HT1080 (cell line): ENCODE measurements at regions not wholly inside any gene's neighbourhood (a gene's known extent, or its start where the extent isn't known, plus 50 kb on each side); places are given as distances from the start of the nearest gene placed in this dataset.
"Not testable (repeated sequence)": the region's sequence is repeated elsewhere in the genome, so short reads cannot be mapped to it uniquely, and the experiment has no call there.

Experiments used
- DNase-seq: peaks from one replicate; pipeline ENCODE4 v3.0.0-alpha.2; 2015; ENCODE audit warnings: low read depth

- DNase-seq: no peak
Measured at GRCh38 chr15:69553686-69554085, 101.1 kb downstream of the RPLP1 start.

- DNase-seq: no peak
Measured at GRCh38 chr15:69554279-69554961, 101.8 kb downstream of the RPLP1 start.

DNA sequence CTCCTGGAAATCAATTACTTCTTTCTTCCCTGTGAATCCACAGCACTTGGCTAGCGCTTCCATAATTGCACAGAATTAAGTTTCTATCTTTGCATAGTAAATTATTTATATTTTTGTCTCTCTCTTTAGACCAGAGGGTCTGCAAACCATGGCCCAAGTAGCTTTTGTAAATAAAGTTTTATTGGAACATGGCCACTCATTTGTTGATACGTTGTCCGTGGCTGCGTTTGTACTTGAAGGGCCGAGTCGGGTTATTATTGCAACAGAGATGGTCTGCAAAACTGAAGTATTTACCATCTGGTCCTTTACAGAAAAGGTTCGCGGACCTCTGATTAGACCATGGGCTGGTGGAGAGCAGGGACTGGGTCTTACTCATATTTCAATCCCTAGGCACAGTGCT, 102.5 kb downstream of the RPLP1 start:
- no peak for DNase-seq

GRCh38 chr15:69556344-69556743, 103.7 kb downstream of the RPLP1 start:
- DNase-seq: no peak

GRCh38 chr15:69557020-69557706, 104.5 kb downstream of the RPLP1 start:
- DNase-seq: peak; percentile 92

- DNase-seq: no peak
Measured at GRCh38 chr15:69557707-69558409, 105.2 kb downstream of the RPLP1 start.

DNA sequence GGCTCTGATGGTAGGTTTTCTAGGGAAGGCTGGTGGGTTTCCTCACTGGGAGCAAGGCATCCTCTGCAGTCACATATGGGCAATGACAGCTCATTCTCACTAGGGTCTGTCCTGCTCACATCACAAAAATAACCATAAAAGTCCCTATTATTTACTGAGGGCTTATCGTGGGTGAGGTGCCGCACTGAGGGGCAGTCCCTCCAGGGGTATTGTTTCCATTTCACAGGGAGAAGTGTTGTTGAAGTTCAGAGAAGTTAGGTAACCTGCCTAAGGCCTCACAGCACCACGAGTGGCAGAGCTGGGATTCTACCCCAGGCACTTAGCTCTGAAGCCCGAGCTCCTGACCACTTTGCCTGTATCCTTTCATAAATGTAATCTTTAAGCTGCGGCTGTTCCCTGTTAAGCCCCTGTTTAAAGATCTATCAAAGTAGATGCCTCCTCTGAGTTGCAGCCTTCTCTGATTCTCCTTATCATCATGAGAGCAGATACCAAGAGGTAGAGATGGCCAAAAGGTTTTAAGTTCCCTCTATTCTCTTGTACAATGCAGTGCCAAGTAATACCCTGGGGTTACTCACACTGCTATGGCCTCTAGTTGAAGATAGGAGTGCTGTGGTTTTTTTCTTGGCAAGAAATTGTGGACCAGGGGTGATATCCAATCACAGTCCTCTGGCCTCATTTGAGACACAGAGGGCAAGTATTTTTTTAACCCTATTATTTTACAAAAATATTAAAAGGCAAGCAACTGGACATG, 107.0 kb downstream of the RPLP1 start:
- DNase-seq: no peak

DNA sequence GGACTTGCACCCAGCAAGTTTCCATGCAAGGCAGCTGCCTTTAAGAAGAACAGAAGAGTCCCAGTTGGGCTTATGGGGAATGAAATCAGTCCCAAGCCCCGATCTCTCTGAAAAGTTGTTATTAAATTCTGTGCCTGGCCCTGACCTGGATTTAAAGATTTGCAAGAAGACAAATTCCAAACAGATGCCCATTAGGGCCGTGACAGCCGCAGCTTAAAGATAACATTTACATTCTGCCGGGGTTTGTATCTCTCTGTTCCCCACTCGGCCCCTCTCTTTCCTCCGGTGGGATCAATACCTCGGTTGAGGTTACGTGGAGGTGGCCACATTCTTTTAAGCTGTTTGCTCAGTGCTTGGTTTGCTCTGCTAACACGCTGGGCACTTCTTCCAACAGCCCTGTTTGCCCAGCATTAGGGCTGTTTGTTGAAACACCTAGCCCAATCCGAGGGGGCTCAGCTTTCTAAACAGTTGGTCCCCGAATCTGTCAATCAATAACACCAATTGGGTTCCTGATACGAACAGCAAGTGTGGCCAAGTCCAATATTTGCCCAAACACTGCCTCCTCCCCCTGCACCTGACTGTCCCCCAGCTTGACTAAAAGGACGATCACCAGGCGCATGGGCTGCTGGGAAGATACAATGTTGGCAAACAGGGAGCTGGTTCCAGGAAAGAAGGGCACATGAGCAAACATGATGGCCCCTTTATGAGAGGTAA, 108.6 kb downstream of the RPLP1 start:
- DNase-seq: no peak

GRCh38 chr15:69562116-69562515, 109.5 kb downstream of the RPLP1 start:
- no peak for DNase-seq

DNA sequence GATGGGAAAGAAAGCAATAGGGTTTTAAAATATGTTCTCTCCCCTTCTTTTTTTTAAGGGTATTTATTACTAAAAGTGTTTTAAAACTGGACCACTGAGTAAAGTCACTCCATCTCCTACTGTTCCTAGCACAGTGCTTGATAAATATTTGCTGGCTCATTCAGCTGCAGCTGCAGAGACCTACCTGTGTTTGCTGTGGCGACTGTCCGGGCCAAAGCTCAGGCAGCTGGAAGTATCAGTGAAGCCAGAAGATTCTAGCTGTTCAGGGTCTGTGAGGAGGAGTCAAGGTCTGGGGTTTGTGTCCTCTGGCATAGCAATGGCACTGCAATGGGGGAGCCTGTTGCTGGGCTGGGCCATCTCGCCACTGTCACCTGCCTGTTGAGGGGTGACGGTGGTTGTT, 109.9 kb downstream of the RPLP1 start:
- DNase-seq: no peak

DNA sequence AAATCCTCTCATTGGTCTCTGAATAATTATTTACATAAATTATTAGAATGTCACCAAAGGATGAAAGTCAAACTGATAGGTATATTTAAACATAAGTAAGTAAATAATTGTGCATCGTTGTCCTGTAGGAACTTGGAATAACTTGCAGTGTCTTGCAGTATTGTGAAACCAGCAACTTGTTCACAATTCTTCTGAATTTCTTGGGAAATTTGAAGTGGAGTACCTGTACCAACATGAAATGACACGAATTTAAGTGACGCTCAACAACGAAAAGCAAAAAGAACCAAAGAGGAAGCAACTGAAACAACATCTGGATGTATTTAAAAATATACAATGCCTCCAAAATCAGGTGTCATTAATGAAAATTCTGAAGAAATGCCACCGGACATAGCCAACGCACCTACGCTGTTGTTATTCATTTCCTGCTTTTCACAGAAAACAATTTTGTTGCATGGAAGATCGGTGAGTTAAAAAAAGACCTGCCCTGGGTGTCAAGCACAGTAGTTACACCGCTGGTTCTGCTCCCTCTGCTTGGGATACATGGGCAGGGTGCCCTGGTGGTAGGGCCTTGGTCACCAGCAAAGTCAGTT, 112.5 kb downstream of the RPLP1 start:
- DNase-seq: no peak

- DNase-seq: not testable (repeated sequence)
Measured at GRCh38 chr15:69567238-69567760, 114.7 kb downstream of the RPLP1 start.

GRCh38 chr15:69568173-69569009, 115.8 kb downstream of the RPLP1 start:
- peak; percentile 55 for DNase-seq

DNA sequence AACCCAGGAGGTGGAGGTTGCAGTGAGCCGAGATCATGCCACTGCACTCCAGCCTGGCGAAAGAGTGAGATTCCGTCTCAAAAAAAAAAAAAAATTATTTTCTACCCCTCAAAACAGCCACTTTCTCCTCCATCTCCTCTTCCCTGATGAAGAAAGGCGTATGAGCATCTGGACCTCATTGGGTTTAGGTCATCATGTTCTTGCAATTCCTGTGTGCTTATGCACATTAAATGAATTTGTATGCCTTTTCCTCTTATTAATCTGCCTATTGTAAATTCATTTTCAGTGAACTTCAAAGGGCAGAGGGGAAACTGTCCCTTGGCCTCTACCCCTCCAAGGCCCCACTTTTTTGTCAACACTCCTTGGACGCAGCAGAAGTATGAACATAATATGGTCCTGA, 117.8 kb downstream of the RPLP1 start:
- no peak for DNase-seq

DNA sequence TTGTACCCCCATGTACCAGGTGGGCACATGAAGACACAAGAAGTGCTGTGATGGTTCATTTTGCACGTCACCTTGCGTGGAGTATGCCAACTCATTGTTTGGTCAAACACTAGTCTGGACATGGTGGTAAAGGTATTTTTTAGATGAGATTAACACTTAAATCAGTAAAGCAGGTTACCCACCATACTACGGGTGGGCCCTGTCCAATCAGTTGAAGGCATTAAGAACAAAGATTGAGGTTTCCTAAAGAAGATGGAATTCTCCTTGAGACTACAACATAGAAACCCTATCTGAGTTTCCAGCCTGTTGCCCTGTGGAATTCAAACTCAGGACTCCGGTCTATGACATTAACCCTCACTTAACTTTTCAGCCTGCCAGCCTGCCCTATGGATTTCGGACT, 118.4 kb downstream of the RPLP1 start:
- DNase-seq: no peak

DNA sequence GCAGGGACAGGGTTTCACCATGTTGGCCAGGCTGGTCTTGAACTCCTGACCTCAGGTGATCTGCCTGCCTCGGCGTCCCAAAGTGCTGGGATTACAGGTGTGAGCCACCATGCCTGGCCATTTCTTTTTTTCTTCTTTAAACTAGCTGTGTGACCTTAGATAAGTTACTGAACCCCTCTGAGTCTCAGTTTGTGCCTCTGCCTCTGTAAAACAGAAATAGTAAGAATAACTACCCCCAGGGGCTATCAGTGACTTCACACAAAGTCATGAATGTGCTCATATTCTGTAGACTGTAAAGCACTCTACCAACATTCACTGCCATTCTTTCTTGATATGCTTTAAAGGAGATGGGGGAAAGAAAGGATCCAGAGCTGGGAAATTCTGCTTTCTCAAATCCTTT, 120.7 kb downstream of the RPLP1 start:
- DNase-seq: not testable (repeated sequence)

DNA sequence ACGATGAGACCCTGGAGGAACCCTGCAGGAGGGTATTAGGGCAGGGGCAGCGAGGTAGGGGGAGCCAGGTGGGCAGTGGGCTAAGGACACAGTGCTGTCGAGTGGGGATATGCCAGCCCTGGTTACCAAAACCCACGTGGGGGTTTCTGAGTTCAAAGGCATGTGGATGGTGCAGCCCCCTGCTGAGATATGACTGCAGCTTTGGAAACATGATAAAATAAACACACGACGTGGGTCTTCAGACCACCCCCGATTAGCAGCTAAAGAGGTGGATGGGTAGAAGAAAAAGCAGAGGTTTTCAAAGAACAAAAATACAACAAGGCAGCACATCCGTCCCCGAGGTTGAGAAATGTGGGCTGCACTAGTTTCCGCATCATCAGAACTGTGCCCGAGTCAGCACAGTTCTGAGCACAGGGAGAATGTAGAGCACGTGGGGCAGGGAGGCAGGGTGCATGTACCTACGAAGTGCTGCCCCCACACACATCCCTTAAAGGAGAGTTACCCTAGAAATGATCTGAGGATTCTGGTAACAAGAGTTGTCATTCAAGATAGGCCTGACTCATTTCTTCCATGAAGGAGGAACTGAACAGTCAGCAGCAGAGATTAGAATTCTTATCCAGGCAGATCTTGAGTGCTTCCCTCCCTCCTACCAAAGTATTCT, 121.3 kb downstream of the RPLP1 start:
- DNase-seq: peak; percentile 15

- no peak for DNase-seq
Measured at GRCh38 chr15:69574506-69574905, 121.9 kb downstream of the RPLP1 start.

- no peak for DNase-seq
Measured at GRCh38 chr15:69575387-69575786, 122.8 kb downstream of the RPLP1 start.
